IPS DF 6.9 (cell line): ENCODE measurements at regions not wholly inside any gene's neighbourhood (a gene's known extent, or its start where the extent isn't known, plus 50 kb on each side); places are given as distances from the start of the nearest gene placed in this dataset.

ENCODE experiments used
- DNase-seq: peaks from one replicate; pipeline ENCODE4 v3.0.0-alpha.2; 2013; ENCODE audit warnings: low read depth, low spot score
- H3K27ac ChIP-seq: one replicate; pipeline ENCODE4 v1.5.1; 2013; ENCODE audit warnings: low read length, control low read depth
- H3K27me3 ChIP-seq: 2 replicates; pipeline ENCODE4 v1.6.1; 2013; ENCODE audit warnings: mild to moderate bottlenecking, low read length; ENCODE audit not compliant: control insufficient read depth, insufficient read depth
- H3K36me3 ChIP-seq: 2 replicates; pipeline ENCODE4 v1.6.1; 2013; ENCODE audit warnings: low read length; ENCODE audit not compliant: control insufficient read depth, insufficient read depth
- H3K4me1 ChIP-seq: 2 replicates; pipeline ENCODE4 v1.6.1; 2013; ENCODE audit warnings: low read length; ENCODE audit not compliant: control insufficient read depth, insufficient read depth
- H3K4me3 ChIP-seq: 2 replicates; pipeline ENCODE4 v1.5.1; 2013; ENCODE audit warnings: mild to moderate bottlenecking, low read length
- H3K9me3 ChIP-seq: 2 replicates; pipeline ENCODE4 v1.6.1; 2013; ENCODE audit warnings: low read length, inconsistent platforms; ENCODE audit not compliant: control insufficient read depth, insufficient read depth
- WGBS: extraction: QIAGEN DNeasy Blood & Tissue Kit; methylation state at CpG from one replicate; pipeline ENCODE4 v1.1.7; 2013; ENCODE audit warnings: mixed read lengths, missing lambda C conversion rate; ENCODE audit not compliant: insufficient read length, insufficient coverage; 5-methylcytosine and 5-hydroxymethylcytosine counted together

GRCh38 chr10:131003455-131003854, 308.1 kb downstream of the TCERG1L start:
- no peaks in the 10 kb centered on the region for H3K36me3 ChIP-seq
- no peaks in the 10 kb centered on the region for H3K4me1 ChIP-seq
- no CpG with 5 or more reads among the region's 4 CpGs for WGBS
- H3K27me3 ChIP-seq = no peaks in the 10 kb centered on the region
- H3K9me3 ChIP-seq = peaks cover 32% of the 10 kb centered on the region
- H3K4me3 ChIP-seq = no peak overlapping the region
- no peak overlapping the region for H3K27ac ChIP-seq
- DNase-seq = no peak

- no CpG with 5 or more reads among the region's 2 CpGs for WGBS
- Histone ChIP-seq H3K4me3 (no peak overlapping the region), H3K27ac (no peak overlapping the region), H3K36me3 (no peaks in the 10 kb centered on the region), H3K4me1 (no peaks in the 10 kb centered on the region), H3K9me3 (peaks cover 30% of the 10 kb centered on the region), H3K27me3 (no peaks in the 10 kb centered on the region)
- no peak for DNase-seq
These were observed 307.2 kb downstream of the TCERG1L start for GRCh38 chr10:131004276-131004675.

GRCh38 chr10:131006458-131007256, 304.9 kb downstream of the TCERG1L start:
- no peak for DNase-seq
- Histone ChIP-seq H3K9me3 (peaks cover 26% of the 10 kb centered on the region), H3K36me3 (no peaks in the 10 kb centered on the region), H3K4me1 (no peaks in the 10 kb centered on the region), H3K4me3 (no peak overlapping the region), H3K27ac (no peak overlapping the region), H3K27me3 (no peaks in the 10 kb centered on the region)
- WGBS = no CpG with 5 or more reads among the region's 10 CpGs

- Histone ChIP-seq H3K27me3 (no peaks in the 10 kb centered on the region), H3K4me3 (no peak overlapping the region), H3K9me3 (peaks cover 29% of the 10 kb centered on the region), H3K36me3 (no peaks in the 10 kb centered on the region), H3K4me1 (no peaks in the 10 kb centered on the region; the same call in 1 of the 2 replicates), H3K27ac (no peak overlapping the region)
- WGBS = no CpG with 5 or more reads among the region's 5 CpGs
- no peak for DNase-seq
These were observed 301.7 kb downstream of the TCERG1L start for GRCh38 chr10:131009791-131010190.

DNA sequence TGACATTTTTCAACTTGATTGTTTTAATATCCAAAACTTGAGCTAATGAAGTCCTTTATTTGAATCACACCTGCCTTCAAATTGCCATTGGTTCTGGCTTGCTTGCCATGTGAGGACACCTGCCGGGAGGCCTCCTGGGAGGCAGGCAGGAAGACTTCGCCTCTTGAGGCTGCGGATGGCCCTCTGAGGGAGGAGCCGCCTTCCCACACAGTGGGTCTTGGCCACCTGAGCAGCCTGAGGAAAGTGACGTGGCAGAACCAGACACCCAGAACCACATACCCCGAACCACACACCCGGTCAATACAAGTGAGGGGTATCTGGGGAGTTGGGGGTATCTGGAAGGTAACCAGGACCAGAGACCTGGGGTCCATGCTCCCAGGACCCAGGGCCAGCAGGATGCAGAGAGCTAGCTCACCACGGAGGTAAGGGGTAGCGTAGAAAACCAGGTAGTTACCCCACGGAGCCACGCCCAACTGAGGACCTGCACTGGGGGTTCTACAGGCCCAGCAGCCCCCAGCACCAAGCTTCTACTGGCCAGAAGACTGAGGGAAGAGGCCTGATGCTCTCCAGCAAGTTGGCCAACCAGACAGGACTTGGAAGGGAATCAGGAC, 300.5 kb downstream of the TCERG1L start:
- DNase-seq = no peak
- Histone ChIP-seq H3K4me1 (no peaks in the 10 kb centered on the region; the same call in 1 of the 2 replicates), H3K4me3 (no peak overlapping the region), H3K36me3 (no peaks in the 10 kb centered on the region), H3K27ac (no peak overlapping the region), H3K9me3 (peaks cover 30% of the 10 kb centered on the region), H3K27me3 (no peaks in the 10 kb centered on the region)
- no CpG with 5 or more reads among the region's 11 CpGs for WGBS

DNA sequence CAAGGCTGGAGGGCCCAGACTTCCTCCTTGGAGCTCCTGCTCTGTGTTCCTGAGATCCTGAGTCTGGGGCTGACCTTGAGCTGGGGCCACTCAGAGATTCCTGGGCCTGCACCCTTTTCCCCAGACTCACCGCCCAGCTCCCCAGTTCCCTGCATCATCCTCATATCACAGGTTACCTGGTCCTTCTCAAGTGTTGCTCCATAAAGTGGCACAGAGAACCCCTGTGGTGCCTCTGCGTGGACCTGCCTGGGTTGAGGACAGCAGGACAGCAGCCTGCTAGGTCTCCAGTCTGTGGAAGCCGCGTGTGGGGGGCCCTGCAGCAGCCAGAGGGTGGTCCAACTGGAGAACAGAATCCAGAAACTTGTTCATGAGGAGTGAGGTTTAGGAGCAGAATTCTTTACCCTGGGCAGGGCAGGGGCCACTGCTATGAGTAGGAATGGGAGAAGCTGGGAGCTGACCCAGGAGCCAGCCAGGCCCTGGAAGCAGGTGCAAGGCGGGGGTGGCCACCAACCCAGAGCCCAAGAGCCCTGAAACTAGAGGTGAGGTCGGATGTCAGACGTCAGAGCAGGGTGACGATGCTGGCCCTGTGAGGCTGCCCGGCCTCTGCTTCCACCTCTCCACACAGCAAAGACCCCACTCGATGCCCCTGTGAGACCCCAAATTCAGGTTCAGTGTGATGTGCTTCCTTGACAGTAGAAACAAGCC, 299.4 kb downstream of the TCERG1L start:
- DNase-seq = no peak
- Histone ChIP-seq H3K4me3 (no peak overlapping the region), H3K9me3 (peaks cover 31% of the 10 kb centered on the region), H3K27ac (no peak overlapping the region), H3K27me3 (no peaks in the 10 kb centered on the region), H3K36me3 (no peaks in the 10 kb centered on the region), H3K4me1 (no peaks in the 10 kb centered on the region; the same call in 1 of the 2 replicates)
- no CpG with 5 or more reads among the region's 10 CpGs for WGBS

DNA sequence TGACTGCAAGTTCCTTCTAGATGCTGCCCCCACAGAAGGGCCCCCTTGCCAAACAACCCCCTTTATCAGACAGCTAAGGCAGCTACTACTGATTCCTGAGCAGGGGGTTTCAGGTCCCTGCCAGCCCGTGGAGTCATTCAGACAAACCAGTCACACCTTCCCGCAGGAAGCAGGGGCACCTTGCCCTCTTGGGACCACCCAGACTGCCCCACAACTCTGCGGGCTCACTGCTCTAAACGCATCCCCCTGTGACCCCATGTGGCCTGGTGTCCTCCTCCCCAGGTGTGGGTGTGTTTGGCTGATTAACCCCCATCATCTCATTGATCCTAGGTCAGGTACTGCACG, 298.9 kb downstream of the TCERG1L start:
- H3K4me1 ChIP-seq = no peaks in the 10 kb centered on the region; the same call in 1 of the 2 replicates
- H3K27me3 ChIP-seq = no peaks in the 10 kb centered on the region
- no peak for DNase-seq
- H3K27ac ChIP-seq = no peak overlapping the region
- no peaks in the 10 kb centered on the region for H3K36me3 ChIP-seq
- no CpG with 5 or more reads among the region's 5 CpGs for WGBS
- H3K9me3 ChIP-seq = peaks cover 33% of the 10 kb centered on the region
- no peak overlapping the region for H3K4me3 ChIP-seq

- Histone ChIP-seq H3K4me3 (no peak overlapping the region), H3K36me3 (no peaks in the 10 kb centered on the region), H3K4me1 (no peaks in the 10 kb centered on the region; the same call in 1 of the 2 replicates), H3K27ac (no peak overlapping the region), H3K27me3 (no peaks in the 10 kb centered on the region), H3K9me3 (peaks cover 34% of the 10 kb centered on the region)
- DNase-seq = no peak
- WGBS = no CpG with 5 or more reads among the region's 17 CpGs
These were observed 298.1 kb downstream of the TCERG1L start for GRCh38 chr10:131013281-131013912.

DNA sequence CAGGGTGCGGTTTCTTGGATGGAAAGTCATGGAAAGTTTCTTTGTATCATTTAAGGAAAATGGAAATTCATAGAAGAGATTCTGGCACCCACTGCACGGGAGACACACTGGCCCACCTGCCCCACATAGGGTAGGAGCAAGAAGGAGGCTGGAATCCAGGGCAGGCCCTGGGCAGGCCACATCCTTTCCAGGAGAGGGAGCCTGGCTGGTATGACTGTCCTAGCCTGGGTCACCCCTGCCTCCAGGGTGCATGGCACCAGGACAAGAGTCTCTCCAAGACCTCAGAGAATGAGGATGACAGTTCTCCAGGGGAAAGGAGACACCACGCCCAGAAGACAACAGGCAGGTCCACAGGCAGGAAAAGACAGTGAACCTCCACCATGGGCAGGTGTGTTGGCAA, 297.2 kb downstream of the TCERG1L start:
- Histone ChIP-seq H3K27ac (no peak overlapping the region), H3K9me3 (peaks cover 36% of the 10 kb centered on the region), H3K4me3 (no peak overlapping the region), H3K4me1 (no peaks in the 10 kb centered on the region; the same call in 1 of the 2 replicates), H3K27me3 (no peaks in the 10 kb centered on the region), H3K36me3 (no peaks in the 10 kb centered on the region)
- no peak for DNase-seq
- WGBS = no CpG with 5 or more reads among the region's 3 CpGs

GRCh38 chr10:131015271-131015670, 296.2 kb downstream of the TCERG1L start:
- Histone ChIP-seq H3K36me3 (no peaks in the 10 kb centered on the region), H3K4me3 (no peak overlapping the region), H3K27ac (no peak overlapping the region), H3K27me3 (no peaks in the 10 kb centered on the region), H3K9me3 (peaks cover 38% of the 10 kb centered on the region), H3K4me1 (no peaks in the 10 kb centered on the region; the same call in 1 of the 2 replicates)
- no peak for DNase-seq
- no CpG with 5 or more reads among the region's 9 CpGs for WGBS
